ENCODE measurements at regions not wholly inside any gene's neighbourhood (a gene's known extent, or its start where the extent isn't known, plus 50 kb on each side); places are given as distances from the start of the nearest gene placed in this dataset.

- TF ChIP-seq CTCF (conservative IDR thresholded peaks at IDR 0.05; ENCODE audit: low read length): no peak
- no peak for TF ChIP-seq EZH2phosphoT487 (IDR thresholded peaks at IDR 0.05; ENCODE audit: borderline replicate concordance)
These were observed 307.1 kb downstream of the AMY1C start for GRCh38 chr1:104056786-104057185.
